SK-N-SH (cell line): ENCODE measurements at regions not wholly inside any gene's neighbourhood (a gene's known extent, or its start where the extent isn't known, plus 50 kb on each side); places are given as distances from the start of the nearest gene placed in this dataset.

Experiments
- CTCF ChIA-PET: fragments of 300-600, 350-600 bp; formaldehyde crosslinking; extraction: SDS; loops from one replicate; lab custom pipeline; 2021; lab: Yijun Ruan, JAX
- POLR2A ChIA-PET: fragments of 350-600 bp; sonication (Branson Sonifier 250); formaldehyde crosslinking; extraction: SDS; loops from one replicate; lab custom pipeline; 2020; ENCODE audit warnings: antibody characterized with exemption, inconsistent platforms; lab: Yijun Ruan, JAX
- DNase-seq: peaks from one replicate; pipeline ENCODE4 v3.0.0; 2012
- H2AFZ ChIP-seq: fragments of 200-600 bp; sonication (generic); 2 replicates; pipeline ENCODE4 v1.8.1; 2016; ENCODE audit warnings: antibody characterized with exemption, mild to moderate bottlenecking, low read depth
- H3F3A ChIP-seq: fragments of 200-600 bp; sonication (generic); replicated peaks from 2 replicates; pipeline ENCODE3; 2016; ENCODE audit warnings: antibody characterized with exemption, mild to moderate bottlenecking; ENCODE audit not compliant: insufficient read depth
- H3K27ac ChIP-seq, 2 experiments: fragments of 200-500 bp in 1 of 2; fragments of 200-600 bp in 1 of 2; sonication (Bioruptor generic) in 1 of 2; sonication (generic), shearing (Covaris generic) in 1 of 2; 2 replicates each; pipeline versions ENCODE4 v1.5.1 to v1.6.1; 2014 to 2016; ENCODE audit warnings: low read depth in 2 of 2, inconsistent platforms in 1 of 2, low read length in 1 of 2, mild to moderate bottlenecking in 1 of 2, mixed read lengths in 1 of 2
- H3K27me3 ChIP-seq: fragments of 200-600 bp; sonication (generic), shearing (Covaris generic); 2 replicates; pipeline ENCODE4 v1.6.1; 2016; ENCODE audit warnings: mixed run types; ENCODE audit not compliant: insufficient read depth
- H3K36me3 ChIP-seq, 2 experiments: fragments of 200-500 bp in 1 of 2; fragments of 200-600 bp in 1 of 2; sonication (Bioruptor generic) in 1 of 2; sonication (generic) in 1 of 2; replicated peaks in 1 of 2; 2 replicates each; pipeline versions ENCODE3 to v1.5.1; 2014 to 2016; ENCODE audit warnings: low read length in 1 of 2, mild to moderate bottlenecking in 1 of 2; ENCODE audit not compliant: insufficient read depth in 2 of 2, control insufficient read depth in 1 of 2
- H3K4me1 ChIP-seq, 2 experiments: fragments of 200-500 bp in 1 of 2; fragments of 200-600 bp in 1 of 2; sonication (Bioruptor generic) in 1 of 2; sonication (generic), shearing (Covaris generic) in 1 of 2; 2 replicates each; pipeline versions ENCODE4 v1.5.1 to v1.6.1; 2014 to 2016; ENCODE audit warnings: low read depth in 1 of 2, low read length in 1 of 2, mixed run types in 1 of 2; ENCODE audit not compliant: insufficient read depth in 2 of 2, control insufficient read depth in 1 of 2
- H3K4me2 ChIP-seq: fragments of 200-600 bp; sonication (generic), shearing (Covaris generic); 2 replicates; pipeline ENCODE4 v1.6.1; 2017; ENCODE audit warnings: mixed run types
- H3K4me3 ChIP-seq, 2 experiments: fragments of 200-500 bp in 1 of 2; fragments of 200-600 bp in 1 of 2; sonication (Bioruptor generic) in 1 of 2; sonication (generic), shearing (Covaris generic) in 1 of 2; 2 replicates each; pipeline versions ENCODE4 v1.5.1 to v1.8.1; 2014 to 2016; ENCODE audit warnings: low read depth in 2 of 2, inconsistent platforms in 1 of 2, low read length in 1 of 2, mild to moderate bottlenecking in 1 of 2, mixed read lengths in 1 of 2, moderate library complexity in 1 of 2
- H3K79me2 ChIP-seq: fragments of 200-600 bp; sonication (generic); 2 replicates; pipeline ENCODE4 v1.8.1; 2017; ENCODE audit warnings: mild to moderate bottlenecking; ENCODE audit not compliant: insufficient read depth
- H3K9ac ChIP-seq: fragments of 200-600 bp; sonication (generic); 2 replicates; pipeline ENCODE4 v1.6.1; 2017; ENCODE audit warnings: mixed run types
- H3K9me2 ChIP-seq: fragments of 200-600 bp; sonication (generic); 2 replicates; pipeline ENCODE4 v1.6.1; 2017; ENCODE audit warnings: mixed run types
- H3K9me3 ChIP-seq: fragments of 200-600 bp; sonication (generic); 2 replicates; pipeline ENCODE4 v1.6.1; 2017; ENCODE audit warnings: mixed run types, mild to moderate bottlenecking, moderate library complexity
- H4K20me1 ChIP-seq: fragments of 200-600 bp; sonication (generic); 2 replicates; pipeline ENCODE4 v1.6.1; 2017; ENCODE audit warnings: mild to moderate bottlenecking, mixed run types; ENCODE audit not compliant: insufficient read depth
- CHD2 ChIP-seq: fragments of 150-350 bp; IDR thresholded peaks from 2 replicates; pipeline ENCODE4 v1.6.1; 2018; ENCODE audit warnings: low read length; ENCODE audit not compliant: partially characterized antibody
- ELF1 ChIP-seq: IDR thresholded peaks from 2 replicates; pipeline ENCODE4 v1.4.0; 2012
- EZH2phosphoT487 ChIP-seq: fragments of 200-600 bp; sonication (generic); IDR thresholded peaks from 2 replicates; pipeline ENCODE4 v1.6.1; 2017; ENCODE audit warnings: low read depth, mixed run types, mild to moderate bottlenecking, antibody characterized with exemption, moderate library complexity, borderline replicate concordance
- FOXM1 ChIP-seq: IDR thresholded peaks from 2 replicates; pipeline ENCODE4 v1.4.0; 2012; ENCODE audit warnings: low read depth, mild to moderate bottlenecking
- GATA2 ChIP-seq: sonication (generic); formaldehyde crosslinking; IDR thresholded peaks from 2 replicates; pipeline ENCODE4 v1.5.0; 2020; ENCODE audit warnings: mild to moderate bottlenecking, missing genetic modification reagents
- IRF3 ChIP-seq: fragments of 150-350 bp; IDR thresholded peaks from 2 replicates; pipeline ENCODE4 v1.6.1; 2016; ENCODE audit warnings: mild to moderate bottlenecking, low read depth, low read length
- JUND ChIP-seq: IDR thresholded peaks from 2 replicates; pipeline ENCODE4 v1.4.0; 2012
- MAX ChIP-seq: IDR thresholded peaks from 2 replicates; pipeline ENCODE4 v1.4.0; 2012; ENCODE audit warnings: low read depth
- MEF2A ChIP-seq: IDR thresholded peaks from 2 replicates; pipeline ENCODE4 v1.4.0; 2012; ENCODE audit warnings: low read depth, borderline replicate concordance
- NFIC ChIP-seq: IDR thresholded peaks from 2 replicates; pipeline ENCODE4 v1.4.0; 2012; ENCODE audit warnings: borderline replicate concordance
- NRF1 ChIP-seq: IDR thresholded peaks from 2 replicates; pipeline ENCODE4 v1.6.1; 2012; ENCODE audit warnings: low read depth, mild to moderate bottlenecking, low read length
- PBX3 ChIP-seq: IDR thresholded peaks from 2 replicates; pipeline ENCODE4; 2012
- RCOR1 ChIP-seq: fragments of 150-350 bp; IDR thresholded peaks from 2 replicates; pipeline ENCODE4 v1.6.1; 2017; ENCODE audit warnings: antibody characterized with exemption, low read length
- REST ChIP-seq: IDR thresholded peaks from 2 replicates; pipeline ENCODE4 v1.6.1; 2012; ENCODE audit warnings: mild to moderate bottlenecking, low read depth, low read length, moderate library complexity
- RFX5 ChIP-seq: IDR thresholded peaks from 2 replicates; pipeline ENCODE4 v1.6.1; 2012; ENCODE audit warnings: mild to moderate bottlenecking, improper control_type of control experiment, low read length
- RXRA ChIP-seq: IDR thresholded peaks from 2 replicates; pipeline ENCODE4 v1.4.0; 2012; ENCODE audit warnings: low read depth, mild to moderate bottlenecking, borderline replicate concordance
- TCF12 ChIP-seq: IDR thresholded peaks from 2 replicates; pipeline ENCODE4 v1.4.0; 2012
- TEAD4 ChIP-seq: IDR thresholded peaks from 2 replicates; pipeline ENCODE4 v1.4.0; 2012; ENCODE audit warnings: mild to moderate bottlenecking, borderline replicate concordance; ENCODE audit not compliant: insufficient read depth
- ZBTB33 ChIP-seq: IDR thresholded peaks from 2 replicates; pipeline ENCODE4 v1.4.0; 2012; ENCODE audit warnings: low read depth, borderline replicate concordance
- WGBS: methylation state at CpG from one replicate; pipeline ENCODE4 v1.1.6; 2017; ENCODE audit warnings: low lambda C conversion rate; 5-methylcytosine and 5-hydroxymethylcytosine counted together

GRCh38 chr10:105545101-105545500, 904.0 kb downstream of the SORCS3 start:
- Histone ChIP-seq H3F3A (no peaks in the 10 kb centered on the region), H3K36me3 (no peaks in the 10 kb centered on the region), H4K20me1 (no peaks in the 10 kb centered on the region), H3K9ac (no peak overlapping the region), H3K4me2 (no peak overlapping the region), H3K27ac (no peak overlapping the region), H3K9me3 (no peaks in the 10 kb centered on the region), H3K27me3 (no peaks in the 10 kb centered on the region), H3K4me1 (no peaks in the 10 kb centered on the region), H2AFZ (no peak overlapping the region), H3K79me2 (no peaks in the 10 kb centered on the region), H3K4me3 (no peak overlapping the region), H3K9me2 (no peaks in the 10 kb centered on the region)
- no peak for TF ChIP-seq MAX
- TF ChIP-seq ELF1: no peak
- no peak for TF ChIP-seq ZBTB33
- TF ChIP-seq FOXM1: no peak
- TF ChIP-seq RCOR1: no peak
- no peak for TF ChIP-seq EZH2phosphoT487
- TF ChIP-seq JUND: no peak
- TF ChIP-seq IRF3: no peak
- no peak for TF ChIP-seq REST
- TF ChIP-seq GATA2 (CRISPR knock-in tag): no peak
- no peak for TF ChIP-seq TCF12
- no peak for DNase-seq
- ChIA-PET CTCF (no interaction called here), POLR2A (no interaction called here)

GRCh38 chr10:105540381-105540780, 899.3 kb downstream of the SORCS3 start:
- DNase-seq: no peak
- ChIA-PET CTCF (no interaction called here), POLR2A (no interaction called here)
- Histone ChIP-seq H3K27ac (no peak overlapping the region), H3K9me2 (no peaks in the 10 kb centered on the region), H3K27me3 (no peaks in the 10 kb centered on the region), H2AFZ (no peak overlapping the region), H3K9me3 (no peaks in the 10 kb centered on the region), H3K4me1 (no peaks in the 10 kb centered on the region), H4K20me1 (no peaks in the 10 kb centered on the region), H3F3A (no peaks in the 10 kb centered on the region), H3K9ac (no peak overlapping the region), H3K4me2 (no peak overlapping the region), H3K79me2 (no peaks in the 10 kb centered on the region), H3K4me3 (no peak overlapping the region), H3K36me3 (no peaks in the 10 kb centered on the region)
- 9% methylated on average over 2 of the region's 2 CpGs for WGBS
- TF ChIP-seq JUND: no peak
- no peak for TF ChIP-seq PBX3
- no peak for TF ChIP-seq GATA2 (CRISPR knock-in tag)
- TF ChIP-seq TEAD4: no peak
- no peak for TF ChIP-seq EZH2phosphoT487
- no peak for TF ChIP-seq MEF2A
- no peak for TF ChIP-seq NRF1
- no peak for TF ChIP-seq RFX5
- no peak for TF ChIP-seq ELF1
- TF ChIP-seq CHD2: no peak
- TF ChIP-seq RXRA: no peak
- no peak for TF ChIP-seq NFIC
